ENCODE measurements at regions not wholly inside any gene's neighbourhood (a gene's known extent, or its start where the extent isn't known, plus 50 kb on each side); places are given as distances from the start of the nearest gene placed in this dataset.

- H2AFZ ChIP-seq (ENCODE audit: low read length), result no peak overlapping the region
- intact Hi-C loops (cut with micrococcal nuclease), result no loop called here
- CTCF ChIA-PET, result no interaction called here
- no TSS peak for BruUV-seq (replicated peaks)
- no peaks in the 10 kb centered on the region for H3K27me3 ChIP-seq (ENCODE audit: low read length)
- peak; percentile 93 for DNase-seq
- no peaks in the 10 kb centered on the region for H3K79me2 ChIP-seq (ENCODE audit: low read length)
- ATAC-seq, result peak; percentile 78
- no peaks in the 10 kb centered on the region for H4K20me1 ChIP-seq (ENCODE audit: low read length)
- TF ChIP-seq EZH2 (IDR thresholded peaks at IDR 0.05; ENCODE audit: low read length, unreplicated experiment) (no peak), EZH2phosphoT487 (IDR thresholded peaks at IDR 0.05; ENCODE audit: borderline replicate concordance, low read length) (no peak)
- TF ChIP-seq, protein P1, sequence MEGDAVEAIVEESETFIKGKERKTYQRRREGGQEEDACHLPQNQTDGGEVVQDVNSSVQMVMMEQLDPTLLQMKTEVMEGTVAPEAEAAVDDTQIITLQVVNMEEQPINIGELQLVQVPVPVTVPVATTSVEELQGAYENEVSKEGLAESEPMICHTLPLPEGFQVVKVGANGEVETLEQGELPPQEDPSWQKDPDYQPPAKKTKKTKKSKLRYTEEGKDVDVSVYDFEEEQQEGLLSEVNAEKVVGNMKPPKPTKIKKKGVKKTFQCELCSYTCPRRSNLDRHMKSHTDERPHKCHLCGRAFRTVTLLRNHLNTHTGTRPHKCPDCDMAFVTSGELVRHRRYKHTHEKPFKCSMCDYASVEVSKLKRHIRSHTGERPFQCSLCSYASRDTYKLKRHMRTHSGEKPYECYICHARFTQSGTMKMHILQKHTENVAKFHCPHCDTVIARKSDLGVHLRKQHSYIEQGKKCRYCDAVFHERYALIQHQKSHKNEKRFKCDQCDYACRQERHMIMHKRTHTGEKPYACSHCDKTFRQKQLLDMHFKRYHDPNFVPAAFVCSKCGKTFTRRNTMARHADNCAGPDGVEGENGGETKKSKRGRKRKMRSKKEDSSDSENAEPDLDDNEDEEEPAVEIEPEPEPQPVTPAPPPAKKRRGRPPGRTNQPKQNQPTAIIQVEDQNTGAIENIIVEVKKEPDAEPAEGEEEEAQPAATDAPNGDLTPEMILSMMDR (conservative IDR thresholded peaks at IDR 0.05; ENCODE audit: low read depth, low read length), result no peak
- H3K9me2 ChIP-seq (replicated peaks; ENCODE audit: low read length), result no peaks in the 10 kb centered on the region
- H3K4me3 ChIP-seq (ENCODE audit: low read length), result no peak overlapping the region
- peak overlapping the region; percentile 32 for H3K27ac ChIP-seq (ENCODE audit: low read length)
- peak overlapping the region; percentile 50 for H3K4me2 ChIP-seq (ENCODE audit: low read length)
- H3K9ac ChIP-seq (ENCODE audit: low read length), result no peak overlapping the region
- no peaks in the 10 kb centered on the region for H3K36me3 ChIP-seq (ENCODE audit: low read depth, low read length)
- POLR2A ChIA-PET (ENCODE audit: unreplicated experiment), result no interaction called here
- H3F3A ChIP-seq (ENCODE audit: low read length, unreplicated experiment), result no peaks in the 10 kb centered on the region
- no peaks in the 10 kb centered on the region for H3K9me3 ChIP-seq (ENCODE audit: low read length)
- H3K4me1 ChIP-seq (ENCODE audit: insufficient read depth, low read length), result peaks cover 54% of the 10 kb centered on the region
Observed at GRCh38 chr2:145906354-145906753, 1386.4 kb upstream of the ZEB2 start.

DNA sequence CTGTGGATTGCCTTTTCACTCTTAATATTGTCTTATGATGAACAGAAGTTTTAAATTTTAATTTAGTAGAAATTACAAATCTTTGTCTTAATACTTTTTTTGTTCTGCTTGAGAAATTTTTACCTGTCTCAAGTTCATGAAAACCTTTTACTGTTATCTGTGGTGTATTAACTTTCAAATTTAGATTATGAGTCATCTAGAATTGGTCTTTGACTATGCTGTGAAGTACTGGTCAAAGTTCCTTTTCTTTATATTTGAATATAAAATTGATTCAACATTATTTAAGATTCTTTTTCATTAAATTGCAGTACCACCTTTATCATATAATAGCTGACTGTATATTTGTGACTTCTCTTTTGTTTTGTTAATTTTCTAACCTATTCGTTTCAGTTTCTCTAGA is 1385.5 kb upstream of the ZEB2 start:
- peak; percentile 39; the same call in 1 of the 2 replicates for ATAC-seq
- BruUV-seq (replicated peaks), result no TSS peak

GRCh38 chr2:145897151-145897550 is 1377.2 kb upstream of the ZEB2 start:
- H3F3A ChIP-seq (ENCODE audit: low read length, unreplicated experiment), result no peaks in the 10 kb centered on the region
- H2AFZ ChIP-seq (ENCODE audit: low read length), result no peak overlapping the region
- no peak overlapping the region for H3K4me2 ChIP-seq (ENCODE audit: low read length)
- H3K27me3 ChIP-seq (ENCODE audit: low read length), result no peaks in the 10 kb centered on the region
- no peaks in the 10 kb centered on the region for H3K9me3 ChIP-seq (ENCODE audit: low read length)
- H3K4me3 ChIP-seq (ENCODE audit: low read length), result no peak overlapping the region
- H3K4me1 ChIP-seq (ENCODE audit: insufficient read depth, low read length), result no peaks in the 10 kb centered on the region
- POLR2A ChIA-PET (ENCODE audit: unreplicated experiment), result no interaction called here
- no peak for DNase-seq
- no peak overlapping the region for H3K27ac ChIP-seq (ENCODE audit: low read length)
- no peaks in the 10 kb centered on the region for H3K36me3 ChIP-seq (ENCODE audit: low read depth, low read length)
- no peak for ATAC-seq
- no peaks in the 10 kb centered on the region for H3K9me2 ChIP-seq (replicated peaks; ENCODE audit: low read length)
- CTCF ChIA-PET, result no interaction called here
- H3K79me2 ChIP-seq (ENCODE audit: low read length), result no peaks in the 10 kb centered on the region
- BruUV-seq (replicated peaks), result no TSS peak
- H4K20me1 ChIP-seq (ENCODE audit: low read length), result no peaks in the 10 kb centered on the region
- intact Hi-C loops (cut with micrococcal nuclease), result no loop called here
- H3K9ac ChIP-seq (ENCODE audit: low read length), result no peak overlapping the region
- TF ChIP-seq, protein P1 (conservative IDR thresholded peaks at IDR 0.05; ENCODE audit: low read depth, low read length), result no peak
- no peak for TF ChIP-seq EZH2phosphoT487 (IDR thresholded peaks at IDR 0.05; ENCODE audit: borderline replicate concordance, low read length)
- no peak for TF ChIP-seq EZH2 (IDR thresholded peaks at IDR 0.05; ENCODE audit: low read length, unreplicated experiment)

More for the DNA sequence above, 1385.5 kb upstream of the ZEB2 start:
- Histone ChIP-seq H2AFZ (ENCODE audit: low read length) (no peak overlapping the region), H3K79me2 (ENCODE audit: low read length) (no peaks in the 10 kb centered on the region), H3F3A (ENCODE audit: low read length, unreplicated experiment) (no peaks in the 10 kb centered on the region), H3K9me3 (ENCODE audit: low read length) (no peaks in the 10 kb centered on the region), H3K9ac (ENCODE audit: low read length) (no peak overlapping the region), H3K27ac (ENCODE audit: low read length) (peak overlapping the region; percentile 32; the same call in 1 of the 2 replicates), H3K4me1 (ENCODE audit: insufficient read depth, low read length) (peaks cover 50% of the 10 kb centered on the region), H4K20me1 (ENCODE audit: low read length) (no peaks in the 10 kb centered on the region), H3K4me3 (ENCODE audit: low read length) (no peak overlapping the region), H3K27me3 (ENCODE audit: low read length) (no peaks in the 10 kb centered on the region), H3K9me2 (replicated peaks; ENCODE audit: low read length) (no peaks in the 10 kb centered on the region), H3K36me3 (ENCODE audit: low read depth, low read length) (no peaks in the 10 kb centered on the region), H3K4me2 (ENCODE audit: low read length) (peak overlapping the region; percentile 50)
- ChIA-PET CTCF (no interaction called here), POLR2A (ENCODE audit: unreplicated experiment) (no interaction called here)
- intact Hi-C loops (cut with micrococcal nuclease), result no loop called here
- peak; percentile 17 for DNase-seq
- TF ChIP-seq, protein P1 (conservative IDR thresholded peaks at IDR 0.05; ENCODE audit: low read depth, low read length), result no peak
- no peak for TF ChIP-seq EZH2phosphoT487 (IDR thresholded peaks at IDR 0.05; ENCODE audit: borderline replicate concordance, low read length)
- TF ChIP-seq EZH2 (IDR thresholded peaks at IDR 0.05; ENCODE audit: low read length, unreplicated experiment), result no peak

Measured in PC-3 (cell line).